Lower leg skin (tissue), 4 donors: ENCODE measurements at regions not wholly inside any gene's neighbourhood (a gene's known extent, or its start where the extent isn't known, plus 50 kb on each side); places are given as distances from the start of the nearest gene placed in this dataset.
"Not testable (repeated sequence)": the region's sequence is repeated elsewhere in the genome, so short reads cannot be mapped to it uniquely, and the experiment has no call there.

Source experiments
- DNase-seq, 2 donors: peaks; one replicate each; pipeline ENCODE4 v3.0.0-alpha.2; 2019; ENCODE audit warnings: low spot score in 2 of 2
- H3K4me3 ChIP-seq: fragments of 200-600 bp; sonication (generic); 2 replicates; pipeline ENCODE4 v1.5.1; 2017; ENCODE audit warnings: mild to moderate bottlenecking, low read depth; ENCODE audit not compliant: poor library complexity, severe bottlenecking
- POLR2A ChIP-seq, 2 donors: fragments of 450-650 bp; IDR thresholded peaks; one replicate each; pipeline ENCODE4 v1.6.1; 2016 to 2017; ENCODE audit warnings: antibody characterized with exemption in 2 of 2, mild to moderate bottlenecking in 1 of 2, moderate library complexity in 1 of 2
- WGBS, 2 donors: methylation state at CpG; one replicate each; pipeline ENCODE4 v1.1.5; 2018; 5-methylcytosine and 5-hydroxymethylcytosine counted together
- intact Hi-C: fragments of 100-400 bp; cut with DNase I; formaldehyde crosslinking; loops from one replicate; pipeline ENCODE4 v1.15.0; 2023; ENCODE audit warnings: low total_unique reads
- TF ChIP-seq, protein P1 (sequence below), 3 donors: fragments of 450-650 bp; IDR thresholded peaks; one replicate each; pipeline ENCODE4 v1.5.1; 2016; ENCODE audit warnings: antibody characterized with exemption in 3 of 3, mild to moderate bottlenecking in 3 of 3, moderate library complexity in 2 of 3

DNA sequence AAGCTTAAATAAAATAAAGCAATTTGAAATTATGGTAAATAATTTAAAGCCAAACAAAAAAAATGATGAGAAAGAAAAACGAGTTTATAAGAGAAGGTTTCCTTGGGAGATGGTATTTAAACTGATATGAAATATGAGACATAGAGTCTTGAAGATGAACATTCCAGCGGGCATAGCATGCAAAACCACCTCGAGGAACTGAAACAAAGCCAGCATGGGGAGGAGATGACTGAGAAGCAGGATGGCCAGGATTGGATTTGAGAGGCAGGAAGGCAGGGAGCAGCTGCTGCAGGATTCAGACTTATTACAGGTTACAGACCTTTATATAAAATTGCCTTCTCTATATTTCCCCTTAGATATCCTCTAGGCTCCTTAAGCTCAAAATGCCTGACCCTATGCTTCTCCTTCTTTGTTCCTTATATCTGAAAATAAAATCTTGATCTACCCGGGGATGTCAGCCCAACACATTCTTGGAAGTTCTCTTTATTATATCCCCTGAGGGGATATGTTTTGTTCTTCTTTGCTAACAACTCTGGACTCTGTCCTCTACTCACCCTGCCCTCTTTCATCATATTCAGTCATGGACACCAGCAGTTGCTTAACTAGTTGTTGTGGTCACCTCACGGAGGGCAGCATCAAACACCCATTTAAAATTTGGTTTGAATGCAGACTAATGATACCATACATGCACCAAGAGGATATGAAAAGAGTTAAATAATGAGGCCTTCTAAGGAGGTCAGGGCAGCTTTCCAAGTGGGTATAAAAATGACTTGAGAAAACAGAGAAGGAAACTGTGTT is 719.1 kb upstream of the B3GALT2 start:
- intact Hi-C loops, result no loop called here
- 44 to 48% methylated on average over 5 of the region's 5 CpGs for WGBS, 2 donors
- no peak for TF ChIP-seq POLR2A (IDR thresholded peaks at IDR 0.05)
- TF ChIP-seq, protein P1, sequence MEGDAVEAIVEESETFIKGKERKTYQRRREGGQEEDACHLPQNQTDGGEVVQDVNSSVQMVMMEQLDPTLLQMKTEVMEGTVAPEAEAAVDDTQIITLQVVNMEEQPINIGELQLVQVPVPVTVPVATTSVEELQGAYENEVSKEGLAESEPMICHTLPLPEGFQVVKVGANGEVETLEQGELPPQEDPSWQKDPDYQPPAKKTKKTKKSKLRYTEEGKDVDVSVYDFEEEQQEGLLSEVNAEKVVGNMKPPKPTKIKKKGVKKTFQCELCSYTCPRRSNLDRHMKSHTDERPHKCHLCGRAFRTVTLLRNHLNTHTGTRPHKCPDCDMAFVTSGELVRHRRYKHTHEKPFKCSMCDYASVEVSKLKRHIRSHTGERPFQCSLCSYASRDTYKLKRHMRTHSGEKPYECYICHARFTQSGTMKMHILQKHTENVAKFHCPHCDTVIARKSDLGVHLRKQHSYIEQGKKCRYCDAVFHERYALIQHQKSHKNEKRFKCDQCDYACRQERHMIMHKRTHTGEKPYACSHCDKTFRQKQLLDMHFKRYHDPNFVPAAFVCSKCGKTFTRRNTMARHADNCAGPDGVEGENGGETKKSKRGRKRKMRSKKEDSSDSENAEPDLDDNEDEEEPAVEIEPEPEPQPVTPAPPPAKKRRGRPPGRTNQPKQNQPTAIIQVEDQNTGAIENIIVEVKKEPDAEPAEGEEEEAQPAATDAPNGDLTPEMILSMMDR (IDR thresholded peaks at IDR 0.05), result no peak

DNA sequence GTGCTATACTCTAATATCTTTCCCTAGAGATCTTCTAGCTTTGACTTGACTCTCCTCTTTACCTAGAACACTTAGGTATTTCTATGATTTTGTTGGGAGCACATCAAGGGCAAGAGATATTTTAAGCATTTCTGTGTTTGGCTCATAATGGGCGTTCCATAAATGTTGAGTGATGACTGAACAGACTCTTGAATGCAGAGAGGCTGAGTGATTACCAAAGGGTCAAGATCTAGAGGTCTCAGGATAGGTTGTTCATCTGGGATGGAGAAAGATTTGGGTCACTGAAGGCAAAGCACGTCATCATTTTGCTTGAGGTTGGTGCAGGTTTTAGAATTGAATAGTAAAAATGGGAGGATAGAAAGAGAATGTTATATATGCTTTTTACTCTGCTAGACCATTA is 705.4 kb upstream of the B3GALT2 start:
- TF ChIP-seq, protein P1 (IDR thresholded peaks at IDR 0.05), result no peak
- no peak for TF ChIP-seq POLR2A (IDR thresholded peaks at IDR 0.05)
- WGBS, 2 donors, result 82 to 83% methylated on average over 2 of the region's 2 CpGs

More for the DNA sequence above, 719.1 kb upstream of the B3GALT2 start:
- no peak overlapping the region for H3K4me3 ChIP-seq
- no peak for DNase-seq

DNA sequence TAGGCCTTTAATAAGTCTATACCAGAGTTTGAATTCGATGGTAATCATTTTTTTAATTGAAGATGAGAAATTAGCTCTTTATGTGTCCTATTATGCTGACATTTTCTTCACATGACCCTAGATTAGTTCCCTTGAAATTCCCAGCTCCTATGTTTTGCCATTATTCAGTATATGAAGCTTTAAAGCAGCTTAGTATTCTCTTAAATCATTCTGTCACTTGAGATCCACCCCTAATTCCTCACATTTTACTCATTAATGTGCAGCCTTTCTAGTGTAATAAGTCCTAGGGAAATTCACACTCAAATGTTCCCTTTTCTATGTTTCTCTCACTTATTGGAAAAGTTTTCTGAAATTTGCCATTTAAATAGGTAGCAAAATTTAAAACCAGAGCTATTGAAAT is 704.5 kb upstream of the B3GALT2 start:
- 65 to 71% methylated on average over 1 of the region's 1 CpG for WGBS, 2 donors
- H3K4me3 ChIP-seq, result no peak overlapping the region
- no peak for DNase-seq
- intact Hi-C loops, result no loop called here
- TF ChIP-seq, protein P1 (IDR thresholded peaks at IDR 0.05), result no peak
- no peak for TF ChIP-seq POLR2A (IDR thresholded peaks at IDR 0.05)

More for the DNA sequence above, 705.4 kb upstream of the B3GALT2 start:
- intact Hi-C loops, result no loop called here
- DNase-seq, result no peak
- H3K4me3 ChIP-seq, result no peak overlapping the region

DNA sequence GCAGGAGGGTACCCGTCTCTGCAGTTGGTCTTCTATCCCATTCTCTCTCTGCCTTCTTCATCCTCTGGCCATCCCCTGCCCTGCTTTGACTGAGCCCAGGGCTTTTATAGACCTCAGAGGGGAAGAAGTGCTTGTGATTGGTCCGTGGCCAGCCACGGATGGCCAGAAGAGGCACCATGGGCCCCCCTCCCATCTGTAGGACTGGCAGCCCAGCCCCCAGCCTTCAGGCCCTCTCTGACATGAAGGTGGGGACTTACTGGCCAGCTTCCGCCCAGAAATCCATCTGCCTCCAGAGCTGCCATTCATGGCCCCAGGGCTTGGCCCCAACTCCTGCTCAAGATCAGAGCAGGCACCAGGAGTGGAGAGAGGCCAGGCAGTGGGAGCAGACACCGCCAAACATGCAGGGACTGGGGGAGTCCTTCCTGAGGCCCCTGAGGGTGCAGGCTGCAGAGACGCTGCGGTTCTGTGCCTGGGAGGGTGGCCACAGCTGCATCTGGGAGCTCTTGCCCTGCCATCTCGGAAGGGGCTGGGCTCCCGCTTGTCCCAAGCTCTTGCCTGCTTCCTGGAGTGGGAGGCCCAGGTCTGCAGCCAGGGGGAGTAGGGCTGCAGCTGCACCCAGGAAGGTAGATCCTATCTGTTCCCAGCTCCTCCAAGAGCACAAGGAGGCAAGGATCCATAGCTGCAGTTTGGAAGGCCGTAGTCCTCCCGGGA is 698.6 kb upstream of the B3GALT2 start:
- H3K4me3 ChIP-seq, result no peak overlapping the region
- intact Hi-C loops, result no loop called here
- TF ChIP-seq, protein P1 (IDR thresholded peaks at IDR 0.05), result no peak
- no peak for TF ChIP-seq POLR2A (IDR thresholded peaks at IDR 0.05)
- no peak for DNase-seq
- WGBS, 2 donors, result 86 to 89% methylated on average over 6 to 7 of the region's 11 CpGs

DNA sequence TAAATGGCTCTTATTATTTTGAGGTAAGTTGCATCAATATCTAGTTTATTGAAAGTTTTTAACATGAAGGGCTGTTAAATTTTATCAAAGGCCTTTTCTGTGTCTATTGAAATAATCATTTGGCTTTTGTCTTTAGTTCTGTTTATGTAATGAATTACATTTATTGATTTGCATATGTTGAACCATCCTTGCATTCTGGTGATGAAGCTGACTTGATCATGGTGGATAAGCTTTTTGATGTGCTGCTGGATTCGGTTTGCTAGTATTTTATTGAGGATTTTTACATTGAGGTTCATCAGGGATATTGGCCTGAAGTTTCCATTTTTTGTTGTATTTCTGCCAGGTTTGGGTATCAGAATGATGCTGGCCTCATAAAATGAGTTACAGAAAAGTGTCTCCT is 691.5 kb upstream of the B3GALT2 start:
- intact Hi-C loops, H3K4me3 ChIP-seq, DNase-seq: not testable (repeated sequence)
- WGBS, 2 donors, result 76 to 86% methylated on average over 1 of the region's 1 CpG

DNA sequence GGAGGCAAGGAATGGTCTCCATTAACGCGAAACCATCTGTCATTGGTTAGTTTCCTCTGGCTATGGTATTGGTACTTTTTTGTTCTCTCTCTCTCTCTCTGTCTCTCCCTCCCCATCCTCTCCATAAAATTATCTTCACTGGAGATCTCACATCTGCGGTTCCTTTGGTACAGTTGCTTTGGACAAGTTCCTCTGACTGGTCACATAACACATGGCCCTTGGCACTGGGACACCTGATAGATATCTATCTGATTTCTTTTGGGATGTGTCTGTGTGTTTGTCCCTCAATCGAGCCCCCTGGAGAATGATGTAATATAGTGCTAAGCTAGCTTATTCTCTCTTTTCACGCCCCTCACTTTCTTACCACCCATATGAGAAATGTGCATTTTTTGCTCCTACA is 682.0 kb upstream of the B3GALT2 start:
- DNase-seq, result no peak
- no peak overlapping the region for H3K4me3 ChIP-seq
- intact Hi-C loops, result no loop called here
- TF ChIP-seq, protein P1 (IDR thresholded peaks at IDR 0.05), result no peak
- no peak for TF ChIP-seq POLR2A (IDR thresholded peaks at IDR 0.05)
- WGBS, 2 donors, result 78% methylated on average over 5 of the region's 5 CpGs
